Brain microvascular endothelial cell (primary cell): ENCODE measurements at regions not wholly inside any gene's neighbourhood (a gene's known extent, or its start where the extent isn't known, plus 50 kb on each side); places are given as distances from the start of the nearest gene placed in this dataset.

Experiments used
- DNase-seq: peaks from one replicate; pipeline ENCODE4 v3.0.0-alpha.2; 2020
- H3K27ac ChIP-seq: fragments of 250-450 bp; sonication (Bioruptor Pico); 2 replicates; pipeline ENCODE4 v1.5.1; 2020; ENCODE audit warnings: mild to moderate bottlenecking, moderate library complexity
- H3K27me3 ChIP-seq: fragments of 250-450 bp; sonication (Bioruptor Pico); replicated peaks from 2 replicates; pipeline ENCODE4 v1.5.1; 2020; ENCODE audit warnings: mild to moderate bottlenecking
- H3K36me3 ChIP-seq: fragments of 250-450 bp; sonication (Bioruptor Pico); replicated peaks from 2 replicates; pipeline ENCODE4 v1.5.1; 2020; ENCODE audit warnings: mild to moderate bottlenecking
- H3K4me3 ChIP-seq: 2 replicates; pipeline ENCODE4 v1.5.1; 2011; ENCODE audit warnings: low read depth, mild to moderate bottlenecking, control low read depth, low read length, moderate library complexity
- CTCF ChIP-seq: IDR thresholded peaks from 2 replicates; pipeline ENCODE4 v1.5.1; 2011; ENCODE audit warnings: low read depth, mild to moderate bottlenecking, moderate library complexity, low read length, control low read depth, inconsistent platforms; ENCODE audit errors: missing control alignments
- in situ Hi-C: cut with HindIII; loops from 2 replicates; pipeline ENCODE4 v1.10.0; 2017; ENCODE audit warnings: low sequenced_read_pairs, low pct_ligation_motif_present

GRCh38 chr6:10170816-10171215 lies 244.1 kb downstream of the TFAP2A start:
- no peaks in the 10 kb centered on the region for H3K27me3 ChIP-seq
- H3K27ac ChIP-seq, result no peak overlapping the region
- DNase-seq, result no peak
- H3K36me3 ChIP-seq, result no peaks in the 10 kb centered on the region
- in situ Hi-C loops, result no loop called here
- no peak overlapping the region for H3K4me3 ChIP-seq
- TF ChIP-seq CTCF, result no peak

- in situ Hi-C loops, result no loop called here
- Histone ChIP-seq H3K27me3 (no peaks in the 10 kb centered on the region), H3K27ac (no peak overlapping the region), H3K4me3 (no peak overlapping the region), H3K36me3 (no peaks in the 10 kb centered on the region)
- TF ChIP-seq CTCF, result no peak
- no peak for DNase-seq
Measured at GRCh38 chr6:10166031-10166430, 248.8 kb downstream of the TFAP2A start.

- H3K4me3 ChIP-seq, result no peak overlapping the region
- DNase-seq, result no peak
- TF ChIP-seq CTCF, result no peak
- in situ Hi-C loops, result no loop called here
- H3K27me3 ChIP-seq, result no peaks in the 10 kb centered on the region
- no peak overlapping the region for H3K27ac ChIP-seq
- H3K36me3 ChIP-seq, result no peaks in the 10 kb centered on the region
Measured at GRCh38 chr6:10163203-10163962, 251.5 kb downstream of the TFAP2A start.

- TF ChIP-seq CTCF, result no peak
- Histone ChIP-seq H3K4me3 (no peak overlapping the region), H3K27ac (no peak overlapping the region), H3K36me3 (no peaks in the 10 kb centered on the region), H3K27me3 (no peaks in the 10 kb centered on the region)
- in situ Hi-C loops, result no loop called here
- DNase-seq, result no peak
Measured at GRCh38 chr6:10156875-10157274, 258.0 kb downstream of the TFAP2A start.

GRCh38 chr6:10154251-10154650 lies 260.6 kb downstream of the TFAP2A start:
- H3K27ac ChIP-seq, result no peak overlapping the region
- in situ Hi-C loops, result no loop called here
- TF ChIP-seq CTCF, result no peak
- no peaks in the 10 kb centered on the region for H3K27me3 ChIP-seq
- no peaks in the 10 kb centered on the region for H3K36me3 ChIP-seq
- no peak overlapping the region for H3K4me3 ChIP-seq
- DNase-seq, result no peak
